WI38 (cell line): ENCODE measurements at regions not wholly inside any gene's neighbourhood (a gene's known extent, or its start where the extent isn't known, plus 50 kb on each side); places are given as distances from the start of the nearest gene placed in this dataset.

ENCODE experiments used
- H3K4me3 ChIP-seq: 2 replicates; pipeline ENCODE4 v1.5.1; 2011; ENCODE audit warnings: low read depth, mild to moderate bottlenecking, control low read depth, low read length
- TF ChIP-seq, protein P1 (sequence below): IDR thresholded peaks from 2 replicates; pipeline ENCODE4 v1.5.1; 2012; ENCODE audit warnings: low read depth, mild to moderate bottlenecking, control low read depth, low read length

DNA sequence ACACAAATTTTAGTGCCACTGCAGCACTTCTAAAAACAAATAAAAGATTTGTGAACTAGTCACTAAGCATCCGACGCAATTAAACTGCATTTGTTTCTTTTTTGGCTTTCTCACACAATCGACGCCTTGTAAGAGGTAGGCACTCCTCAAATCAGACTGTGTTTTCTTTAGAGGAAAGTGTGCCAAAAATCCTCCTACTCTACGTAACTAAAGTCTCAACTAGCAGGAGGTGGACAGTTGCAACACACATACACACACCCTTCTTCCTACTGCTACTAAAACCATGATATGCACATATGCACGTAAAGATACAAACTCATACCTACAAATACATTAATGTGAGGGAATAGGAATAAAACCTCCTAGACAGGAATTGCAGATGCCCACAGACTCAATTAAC is 844.7 kb upstream of the SOX9 start:
- TF ChIP-seq, protein P1, sequence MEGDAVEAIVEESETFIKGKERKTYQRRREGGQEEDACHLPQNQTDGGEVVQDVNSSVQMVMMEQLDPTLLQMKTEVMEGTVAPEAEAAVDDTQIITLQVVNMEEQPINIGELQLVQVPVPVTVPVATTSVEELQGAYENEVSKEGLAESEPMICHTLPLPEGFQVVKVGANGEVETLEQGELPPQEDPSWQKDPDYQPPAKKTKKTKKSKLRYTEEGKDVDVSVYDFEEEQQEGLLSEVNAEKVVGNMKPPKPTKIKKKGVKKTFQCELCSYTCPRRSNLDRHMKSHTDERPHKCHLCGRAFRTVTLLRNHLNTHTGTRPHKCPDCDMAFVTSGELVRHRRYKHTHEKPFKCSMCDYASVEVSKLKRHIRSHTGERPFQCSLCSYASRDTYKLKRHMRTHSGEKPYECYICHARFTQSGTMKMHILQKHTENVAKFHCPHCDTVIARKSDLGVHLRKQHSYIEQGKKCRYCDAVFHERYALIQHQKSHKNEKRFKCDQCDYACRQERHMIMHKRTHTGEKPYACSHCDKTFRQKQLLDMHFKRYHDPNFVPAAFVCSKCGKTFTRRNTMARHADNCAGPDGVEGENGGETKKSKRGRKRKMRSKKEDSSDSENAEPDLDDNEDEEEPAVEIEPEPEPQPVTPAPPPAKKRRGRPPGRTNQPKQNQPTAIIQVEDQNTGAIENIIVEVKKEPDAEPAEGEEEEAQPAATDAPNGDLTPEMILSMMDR = no peak
- no peak overlapping the region for H3K4me3 ChIP-seq

DNA sequence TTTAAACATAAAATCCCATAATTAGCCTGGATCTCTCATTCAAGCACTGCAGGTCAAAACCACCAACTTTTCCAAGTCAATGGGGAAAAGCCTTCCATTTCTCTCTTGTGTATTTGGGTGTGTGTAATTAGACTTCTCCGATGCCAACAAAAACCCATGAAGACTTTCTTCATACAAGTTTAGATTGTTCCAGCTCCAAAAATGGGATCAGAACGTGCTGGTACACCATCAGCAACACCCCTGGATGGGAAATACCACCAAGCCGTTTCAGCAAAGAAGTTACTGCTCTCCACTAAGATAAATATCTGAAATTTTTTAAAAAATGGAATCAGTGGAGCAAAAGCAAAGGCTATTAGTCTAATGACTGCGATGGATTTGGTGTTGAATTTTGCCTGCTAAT is 837.3 kb upstream of the SOX9 start:
- no peak overlapping the region for H3K4me3 ChIP-seq
- TF ChIP-seq, protein P1 = no peak

DNA sequence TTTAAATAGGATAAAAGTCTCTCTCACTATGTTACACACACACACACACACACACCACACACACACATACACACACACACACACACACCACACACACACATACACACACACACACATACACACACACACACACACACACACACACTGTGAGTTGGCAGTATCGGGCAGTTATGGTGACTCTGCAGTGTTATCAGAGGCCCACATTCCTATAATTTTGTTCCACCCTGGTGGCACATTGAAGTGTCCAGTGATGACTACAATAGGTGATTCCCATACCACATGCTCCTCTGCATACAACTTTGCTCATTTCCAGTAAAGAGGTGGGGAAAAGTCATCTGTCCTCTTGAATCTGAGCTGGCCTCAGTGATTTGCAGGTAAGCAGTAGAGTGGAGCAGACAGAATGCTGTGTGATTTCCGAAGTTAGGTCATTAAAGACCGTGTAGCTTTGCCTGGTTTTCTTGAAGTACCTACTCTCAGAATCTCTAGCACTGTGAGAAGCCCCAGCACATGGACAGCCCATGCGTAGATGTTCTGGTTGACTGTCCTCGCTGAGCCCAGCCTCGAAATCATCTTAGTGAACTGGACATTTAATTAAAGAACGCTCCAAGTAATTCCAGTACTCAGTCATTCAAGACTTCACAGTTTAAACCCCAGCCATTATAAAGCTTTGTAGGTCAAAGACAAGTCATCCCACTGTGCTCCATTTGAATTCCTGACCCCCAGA is 836.6 kb upstream of the SOX9 start:
- no peak overlapping the region for H3K4me3 ChIP-seq
- TF ChIP-seq, protein P1 = no peak

DNA sequence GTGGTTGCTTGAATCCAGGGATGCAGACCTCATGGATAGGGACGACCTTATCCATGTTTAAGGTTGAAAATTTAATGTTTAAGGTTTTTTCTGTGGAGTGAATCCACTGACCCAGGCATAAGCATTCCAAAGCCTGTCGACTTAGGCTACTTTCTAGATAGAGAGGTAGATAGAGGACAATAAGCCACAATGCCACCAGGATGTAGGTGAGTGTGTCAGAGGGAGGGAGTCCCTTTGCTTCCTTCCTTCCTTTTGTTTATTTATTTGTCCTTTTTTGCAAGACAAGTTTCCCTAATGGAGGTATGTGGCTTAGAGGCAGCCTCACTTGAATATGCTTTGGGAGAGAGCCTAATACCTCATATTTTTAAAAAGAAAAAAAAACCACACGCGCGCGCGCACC is 834.2 kb upstream of the SOX9 start:
- H3K4me3 ChIP-seq = no peak overlapping the region
- TF ChIP-seq, protein P1 = no peak

DNA sequence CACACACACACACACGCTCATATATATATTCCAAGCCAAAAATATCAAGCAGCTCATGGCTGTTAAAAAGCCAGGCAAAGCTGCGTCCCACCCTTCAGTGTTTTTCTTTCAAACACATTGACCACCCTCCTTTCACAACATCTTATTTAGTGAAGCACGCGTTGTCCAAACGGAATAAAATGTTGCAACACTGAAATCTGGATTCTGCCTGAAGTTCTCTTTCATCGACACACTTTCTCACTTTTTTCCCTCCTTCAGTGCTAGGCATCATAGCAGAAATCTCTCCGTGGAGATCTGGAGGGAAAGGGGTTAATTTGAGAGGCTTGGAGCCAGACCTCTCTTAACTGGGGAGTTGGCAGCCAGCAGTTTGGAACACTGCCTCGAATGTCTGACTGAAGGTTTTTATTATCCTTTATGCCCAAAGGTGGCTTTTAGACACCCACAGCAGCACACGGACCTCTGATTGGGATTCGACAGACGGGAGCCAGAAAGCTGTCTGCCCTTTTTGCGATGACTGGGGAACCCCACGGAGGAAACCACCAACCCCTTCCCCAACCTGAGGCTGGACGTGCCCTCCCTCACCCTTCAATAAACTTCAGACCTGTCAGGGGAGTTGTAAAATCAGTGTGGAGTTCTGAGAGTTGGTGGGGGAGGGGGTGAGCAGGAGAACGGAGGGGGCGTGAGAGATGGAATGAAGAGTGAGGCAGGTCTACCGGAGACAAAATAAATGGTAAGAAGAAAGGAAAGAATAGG is 833.6 kb upstream of the SOX9 start:
- no peak overlapping the region for H3K4me3 ChIP-seq
- TF ChIP-seq, protein P1 = no peak

DNA sequence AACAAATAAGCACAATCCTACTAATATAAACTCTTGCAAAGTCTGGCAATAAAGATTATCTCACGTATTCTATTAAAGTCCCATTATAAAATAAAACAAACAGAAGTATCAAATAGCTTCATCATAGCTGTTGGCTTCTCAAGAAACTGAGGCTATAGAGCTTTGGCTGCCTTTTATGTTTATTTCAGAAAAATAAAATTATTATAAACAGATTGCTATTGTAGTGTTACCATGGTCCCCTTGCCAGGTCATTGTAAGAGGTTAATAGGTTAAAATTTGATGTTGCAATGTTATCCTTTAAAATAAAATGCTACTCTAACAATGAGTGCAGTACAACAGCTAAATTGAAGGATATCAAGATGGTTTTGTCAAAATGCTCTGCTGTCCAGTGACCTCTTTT is 828.8 kb upstream of the SOX9 start:
- H3K4me3 ChIP-seq = no peak overlapping the region
- TF ChIP-seq, protein P1 = no peak

DNA sequence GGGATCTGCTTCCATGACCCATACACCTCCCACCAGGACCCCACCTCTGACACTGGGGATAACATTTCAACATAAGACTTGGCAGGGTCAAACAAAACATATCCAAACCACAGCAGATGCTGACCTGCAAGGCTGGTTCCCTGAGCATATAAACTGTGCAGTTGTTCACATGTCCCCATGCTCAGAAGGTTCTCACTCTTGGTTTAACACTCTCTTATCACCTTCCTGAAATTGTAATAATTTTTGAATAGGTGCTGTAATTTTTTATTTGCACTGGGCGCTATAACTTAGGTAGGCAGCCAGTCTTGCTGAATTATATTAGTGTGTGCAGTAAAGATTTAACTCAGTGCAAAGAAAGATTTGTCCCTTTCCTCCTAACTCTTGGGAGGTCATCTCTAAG is 824.8 kb upstream of the SOX9 start:
- H3K4me3 ChIP-seq = no peak overlapping the region
- TF ChIP-seq, protein P1 = no peak
